Activated B cell treated with CpG ODN at 0.5 μM for 24 hours (primary cell): ENCODE measurements at regions not wholly inside any gene's neighbourhood (a gene's known extent, or its start where the extent isn't known, plus 50 kb on each side); places are given as distances from the start of the nearest gene placed in this dataset.

Experiments used
- ATAC-seq: fragments of 200-7000 bp; cut with Tn5 transposase; one replicate; pipeline ENCODE4 v1.10.0; 2021; ENCODE audit warnings: low read depth, mild to moderate bottlenecking, moderate library complexity
- CTCF ChIA-PET: fragments of 350-600 bp; sonication (Branson Sonifier 250); formaldehyde crosslinking; loops from one replicate; lab custom pipeline; 2021; ENCODE audit warnings: antibody characterized with exemption; lab: Charles Lee
- POLR2A ChIA-PET: fragments of 350-600 bp; sonication (Branson Sonifier 250); formaldehyde crosslinking; loops from one replicate; lab custom pipeline; 2021; ENCODE audit warnings: antibody characterized with exemption; lab: Charles Lee
- DNase-seq: peaks from one replicate; pipeline ENCODE4 v3.0.0; 2022
- H3K27ac Mint-ChIP-seq: one replicate; pipeline ENCODE4 v1.8.0; 2020; ENCODE audit warnings: mixed read lengths
- H3K27me3 Mint-ChIP-seq: one replicate; pipeline ENCODE4 v1.8.0; 2021; ENCODE audit warnings: mixed read lengths
- H3K36me3 Mint-ChIP-seq: one replicate; pipeline ENCODE4 v1.8.0; 2021; ENCODE audit warnings: low read depth, mixed read lengths
- H3K4me1 Mint-ChIP-seq: one replicate; pipeline ENCODE4 v1.8.0; 2021; ENCODE audit warnings: mixed read lengths
- H3K4me3 Mint-ChIP-seq: one replicate; pipeline ENCODE4 v1.8.0; 2020; ENCODE audit warnings: mild to moderate bottlenecking, mixed read lengths
- H3K9me3 Mint-ChIP-seq: one replicate; pipeline ENCODE4 v1.8.0; 2020; ENCODE audit warnings: mixed read lengths
- intact Hi-C: fragments of 100-400 bp; cut with micrococcal nuclease; formaldehyde crosslinking; loops from one replicate; pipeline ENCODE4 v1.15.1; 2024
- TF ChIP-seq, protein P1 (sequence below): fragments of 200-600 bp; IDR thresholded peaks from one replicate; pipeline ENCODE4 v1.8.0; 2022; ENCODE audit warnings: antibody characterized with exemption, mild to moderate bottlenecking

DNA sequence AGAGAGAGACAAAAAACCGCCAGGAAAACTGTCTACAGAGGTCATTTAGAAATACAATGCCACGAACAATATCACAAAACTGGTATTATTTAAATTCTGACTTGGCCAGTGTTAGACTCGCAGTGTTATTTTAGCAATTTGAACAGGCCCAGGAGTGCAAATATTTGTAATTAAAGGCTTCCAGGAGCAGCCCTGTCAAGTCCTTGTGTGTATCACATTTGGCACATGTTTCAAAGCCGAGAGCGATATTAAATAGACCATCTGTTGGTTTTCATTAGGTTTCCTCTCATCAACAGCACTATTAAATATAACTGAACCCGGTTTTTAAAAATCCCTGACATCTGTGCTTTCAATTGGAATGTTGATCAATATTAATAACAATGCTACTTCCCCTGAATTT lies 656.9 kb downstream of the TSN start:
- no peak for DNase-seq
- ATAC-seq: no peak
- ChIA-PET POLR2A (no interaction called here), CTCF (no interaction called here)
- Mint-ChIP-seq H3K4me3 (no peak overlapping the region), H3K36me3 (no peaks in the 10 kb centered on the region), H3K4me1 (no peaks in the 10 kb centered on the region), H3K9me3 (peaks cover 4% of the 10 kb centered on the region), H3K27ac (no peak overlapping the region), H3K27me3 (no peaks in the 10 kb centered on the region)
- intact Hi-C loops: no loop called here
- TF ChIP-seq, protein P1, sequence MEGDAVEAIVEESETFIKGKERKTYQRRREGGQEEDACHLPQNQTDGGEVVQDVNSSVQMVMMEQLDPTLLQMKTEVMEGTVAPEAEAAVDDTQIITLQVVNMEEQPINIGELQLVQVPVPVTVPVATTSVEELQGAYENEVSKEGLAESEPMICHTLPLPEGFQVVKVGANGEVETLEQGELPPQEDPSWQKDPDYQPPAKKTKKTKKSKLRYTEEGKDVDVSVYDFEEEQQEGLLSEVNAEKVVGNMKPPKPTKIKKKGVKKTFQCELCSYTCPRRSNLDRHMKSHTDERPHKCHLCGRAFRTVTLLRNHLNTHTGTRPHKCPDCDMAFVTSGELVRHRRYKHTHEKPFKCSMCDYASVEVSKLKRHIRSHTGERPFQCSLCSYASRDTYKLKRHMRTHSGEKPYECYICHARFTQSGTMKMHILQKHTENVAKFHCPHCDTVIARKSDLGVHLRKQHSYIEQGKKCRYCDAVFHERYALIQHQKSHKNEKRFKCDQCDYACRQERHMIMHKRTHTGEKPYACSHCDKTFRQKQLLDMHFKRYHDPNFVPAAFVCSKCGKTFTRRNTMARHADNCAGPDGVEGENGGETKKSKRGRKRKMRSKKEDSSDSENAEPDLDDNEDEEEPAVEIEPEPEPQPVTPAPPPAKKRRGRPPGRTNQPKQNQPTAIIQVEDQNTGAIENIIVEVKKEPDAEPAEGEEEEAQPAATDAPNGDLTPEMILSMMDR: no peak

DNA sequence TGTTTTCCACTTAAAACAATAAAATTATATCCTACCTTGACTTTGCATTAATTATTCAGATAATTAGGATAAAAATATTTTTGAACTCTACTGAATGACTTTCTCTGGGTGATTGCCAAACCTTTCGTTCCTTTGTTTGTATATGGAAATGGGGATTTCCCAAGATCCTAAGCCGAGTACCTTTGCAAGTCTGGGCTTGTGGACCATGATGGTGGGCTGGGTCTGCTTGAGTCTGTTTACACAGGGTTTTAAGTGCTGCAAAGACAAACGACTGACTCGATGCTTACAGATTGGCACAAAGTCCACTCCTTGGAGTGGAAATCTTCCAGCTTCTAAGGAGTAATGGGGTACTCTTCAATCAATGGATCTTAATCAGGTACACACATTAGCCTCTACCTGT lies 659.5 kb downstream of the TSN start:
- no peak overlapping the region for H3K4me3 Mint-ChIP-seq
- H3K27ac Mint-ChIP-seq: no peak overlapping the region
- no peaks in the 10 kb centered on the region for H3K4me1 Mint-ChIP-seq
- ChIA-PET CTCF (no interaction called here), POLR2A (no interaction called here)
- intact Hi-C loops: no loop called here
- ATAC-seq (no peak), DNase-seq (no peak)
- TF ChIP-seq, protein P1: no peak
- no peaks in the 10 kb centered on the region for H3K27me3 Mint-ChIP-seq
- no peaks in the 10 kb centered on the region for H3K36me3 Mint-ChIP-seq
- peaks cover 6% of the 10 kb centered on the region for H3K9me3 Mint-ChIP-seq

DNA sequence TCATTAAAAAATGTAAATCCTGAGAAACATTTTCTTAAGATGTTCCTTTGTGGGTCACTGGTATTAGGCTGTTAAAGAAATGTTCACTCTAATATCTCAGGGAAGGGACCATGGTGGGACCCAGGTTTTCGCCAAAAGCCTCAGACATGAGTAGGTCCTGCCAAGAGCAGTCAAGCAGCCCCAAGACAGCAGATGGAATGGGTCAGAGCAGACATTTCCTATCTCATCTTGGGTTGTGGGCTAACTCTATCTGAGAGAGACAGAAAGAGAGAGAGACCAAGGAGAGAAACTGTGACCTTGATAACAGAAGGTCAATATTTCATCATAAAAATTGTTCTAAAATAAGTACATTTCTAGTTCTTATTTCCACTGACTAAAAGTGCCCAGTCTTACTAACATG lies 661.7 kb downstream of the TSN start:
- H3K4me1 Mint-ChIP-seq: no peaks in the 10 kb centered on the region
- H3K27me3 Mint-ChIP-seq: no peaks in the 10 kb centered on the region
- H3K4me3 Mint-ChIP-seq: no peak overlapping the region
- H3K27ac Mint-ChIP-seq: no peak overlapping the region
- ChIA-PET POLR2A (no interaction called here), CTCF (no interaction called here)
- no peak for ATAC-seq
- peaks cover 2% of the 10 kb centered on the region for H3K9me3 Mint-ChIP-seq
- TF ChIP-seq, protein P1: no peak
- no peak for DNase-seq
- H3K36me3 Mint-ChIP-seq: no peaks in the 10 kb centered on the region
- intact Hi-C loops: no loop called here

DNA sequence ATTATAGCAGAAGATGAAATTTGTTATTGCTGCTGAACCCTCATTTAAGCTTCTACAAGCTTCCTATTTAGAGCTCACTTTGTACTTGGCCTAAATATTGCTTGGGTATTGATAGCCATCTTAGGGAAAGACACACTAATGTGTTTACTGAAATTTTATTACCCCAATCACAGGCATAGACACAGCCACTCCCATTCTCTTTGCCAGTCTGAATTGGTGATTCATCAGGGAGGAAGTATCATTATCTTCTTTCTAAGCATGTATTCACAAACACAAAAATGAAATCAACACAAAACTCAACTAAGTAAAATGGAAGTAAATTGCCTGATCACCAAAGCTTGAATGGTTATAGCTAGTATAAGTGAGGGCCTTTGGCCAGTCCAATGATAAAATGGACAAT lies 666.3 kb downstream of the TSN start:
- TF ChIP-seq, protein P1: no peak
- Mint-ChIP-seq H3K27me3 (no peaks in the 10 kb centered on the region), H3K9me3 (peaks cover 7% of the 10 kb centered on the region), H3K36me3 (no peaks in the 10 kb centered on the region), H3K27ac (no peak overlapping the region), H3K4me1 (no peaks in the 10 kb centered on the region), H3K4me3 (no peak overlapping the region)
- intact Hi-C loops: no loop called here
- ChIA-PET CTCF (no interaction called here), POLR2A (no interaction called here)
- ATAC-seq: no peak
- DNase-seq: no peak

DNA sequence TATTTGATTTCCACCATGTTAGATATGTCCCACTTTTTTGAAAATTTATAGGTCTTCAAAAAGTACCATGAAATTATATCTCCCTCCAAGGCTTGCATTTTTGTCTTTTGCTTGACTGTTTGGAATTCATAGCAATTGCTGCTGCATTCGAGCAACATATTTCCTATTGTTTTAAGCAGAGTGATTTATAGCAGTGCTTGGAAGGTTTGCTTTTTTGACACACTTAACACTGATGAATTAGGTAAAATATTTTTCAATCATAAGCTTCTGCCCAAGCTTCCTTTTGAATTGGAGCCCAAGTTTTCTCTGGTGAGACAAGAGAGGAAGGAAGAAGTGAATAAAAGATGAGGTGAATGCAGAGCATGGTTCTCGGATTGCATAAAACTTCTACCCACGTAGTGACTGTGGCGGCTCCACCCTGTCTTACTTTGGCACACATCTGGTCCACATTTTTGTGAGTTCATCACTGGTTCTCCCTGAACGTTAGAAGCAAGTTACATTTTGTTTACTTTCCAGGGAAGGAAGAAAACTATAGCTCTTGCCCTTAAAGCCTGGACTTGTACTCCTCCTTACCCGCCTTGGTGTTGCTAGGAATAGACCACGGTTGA lies 667.0 kb downstream of the TSN start:
- peaks cover 7% of the 10 kb centered on the region for H3K9me3 Mint-ChIP-seq
- TF ChIP-seq, protein P1: no peak
- no peak overlapping the region for H3K27ac Mint-ChIP-seq
- H3K4me1 Mint-ChIP-seq: no peaks in the 10 kb centered on the region
- ChIA-PET POLR2A (no interaction called here), CTCF (no interaction called here)
- ATAC-seq (no peak), DNase-seq (no peak)
- no peaks in the 10 kb centered on the region for H3K36me3 Mint-ChIP-seq
- H3K27me3 Mint-ChIP-seq: no peaks in the 10 kb centered on the region
- no peak overlapping the region for H3K4me3 Mint-ChIP-seq
- intact Hi-C loops: no loop called here
